HG02973 (cell line): ENCODE measurements at regions not wholly inside any gene's neighbourhood (a gene's known extent, or its start where the extent isn't known, plus 50 kb on each side); places are given as distances from the start of the nearest gene placed in this dataset.
"Not testable (repeated sequence)": the region's sequence is repeated elsewhere in the genome, so short reads cannot be mapped to it uniquely, and the experiment has no call there.

Source experiments
- ATAC-seq: cut with Tn5 transposase; IDR thresholded peaks from one replicate; pipeline ENCODE4 v1.9.1; 2021; ENCODE audit warnings: moderate library complexity; ENCODE audit not compliant: unreplicated experiment

DNA sequence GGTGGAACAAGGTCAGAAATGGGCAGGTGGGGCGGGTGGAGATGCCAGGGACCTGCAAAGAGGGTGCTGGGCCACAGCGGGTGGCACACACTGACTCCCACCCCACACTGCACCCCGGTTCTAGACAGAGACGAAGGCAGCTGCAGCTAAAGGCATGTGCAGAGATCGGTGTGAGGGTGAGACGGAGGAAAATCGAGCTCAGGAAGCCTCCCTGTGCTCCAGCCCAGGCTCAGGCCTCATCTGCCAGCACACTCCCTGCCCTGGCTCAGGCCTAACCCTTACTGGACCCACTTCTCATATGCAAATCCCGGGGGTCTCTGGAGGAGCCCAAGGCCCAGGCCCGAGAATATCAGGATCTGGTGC, 130.8 kb upstream of the PPP1R26 start:
- ATAC-seq = no peak

DNA sequence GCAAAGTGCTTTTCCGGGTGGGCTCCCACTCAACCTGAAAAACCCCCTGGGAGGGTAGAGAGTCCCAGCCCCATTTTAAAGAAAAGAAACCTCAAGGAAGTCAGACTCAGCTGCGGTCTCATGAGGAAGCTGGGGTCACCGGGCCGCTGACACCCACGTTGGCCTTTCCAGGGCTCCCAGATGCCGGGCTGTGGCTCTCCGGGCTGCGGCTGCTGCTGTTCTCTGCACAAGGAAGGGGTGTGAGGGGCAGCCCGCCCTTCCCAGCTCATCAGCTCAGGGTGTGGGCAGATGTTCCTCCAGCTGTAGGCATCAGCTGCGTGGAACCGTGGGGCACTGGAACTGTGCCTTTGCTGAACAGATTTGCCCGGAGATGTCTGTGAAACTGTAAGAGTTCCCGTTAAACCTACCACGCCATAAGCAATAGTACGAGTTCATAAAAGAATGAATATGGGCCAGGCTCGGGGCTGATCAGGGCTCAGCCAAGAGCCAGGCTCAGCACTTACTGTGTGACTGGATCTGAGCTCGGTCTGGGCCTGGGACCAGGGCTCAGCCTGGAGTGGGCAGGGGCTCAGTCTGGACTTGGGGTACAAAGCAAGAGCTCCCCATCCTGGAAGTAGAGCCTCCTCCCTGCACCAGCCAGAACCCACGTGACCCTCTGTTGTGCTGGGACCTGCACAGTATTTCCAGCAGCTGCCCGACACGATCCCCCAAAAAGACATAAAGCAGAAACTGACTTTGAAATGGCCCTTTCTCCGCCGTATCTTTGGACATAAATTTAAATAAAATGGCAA, 130.2 kb upstream of the PPP1R26 start:
- ATAC-seq = no peak

DNA sequence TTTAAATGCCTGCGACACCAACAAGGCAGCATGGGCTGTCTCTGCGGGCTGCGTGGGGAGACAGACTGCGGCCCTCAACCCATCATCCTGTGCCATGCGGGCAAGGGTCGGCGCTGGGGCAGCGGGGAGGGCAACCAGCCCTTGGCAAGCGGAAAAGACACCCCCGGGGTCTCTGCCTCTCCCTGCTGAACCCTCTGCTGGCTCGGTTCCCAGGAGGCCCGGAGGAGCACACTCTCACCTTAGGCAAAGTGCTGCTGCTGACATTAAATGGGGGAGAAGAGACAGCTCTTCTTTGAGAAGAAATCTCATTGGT, 129.6 kb upstream of the PPP1R26 start:
- no peak for ATAC-seq

DNA sequence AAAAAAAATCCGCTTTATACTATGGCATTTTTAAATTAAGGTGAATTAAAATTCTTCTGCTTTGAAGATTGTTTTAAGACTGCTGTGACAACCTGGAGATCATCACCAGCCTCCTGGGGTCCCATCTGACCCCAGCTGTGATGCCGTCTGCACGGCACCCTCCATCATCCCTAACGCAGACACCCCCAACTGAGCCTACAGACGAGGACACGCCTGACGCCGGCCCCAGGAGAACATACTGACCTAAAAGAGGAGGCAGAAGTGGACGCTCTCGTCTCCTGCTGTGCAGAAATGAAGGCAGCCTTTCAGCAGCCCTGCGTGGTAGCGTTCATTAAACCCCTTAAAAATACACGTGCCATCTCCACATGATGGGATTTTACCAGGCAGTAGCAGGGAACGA, 125.6 kb upstream of the PPP1R26 start:
- ATAC-seq = no peak

DNA sequence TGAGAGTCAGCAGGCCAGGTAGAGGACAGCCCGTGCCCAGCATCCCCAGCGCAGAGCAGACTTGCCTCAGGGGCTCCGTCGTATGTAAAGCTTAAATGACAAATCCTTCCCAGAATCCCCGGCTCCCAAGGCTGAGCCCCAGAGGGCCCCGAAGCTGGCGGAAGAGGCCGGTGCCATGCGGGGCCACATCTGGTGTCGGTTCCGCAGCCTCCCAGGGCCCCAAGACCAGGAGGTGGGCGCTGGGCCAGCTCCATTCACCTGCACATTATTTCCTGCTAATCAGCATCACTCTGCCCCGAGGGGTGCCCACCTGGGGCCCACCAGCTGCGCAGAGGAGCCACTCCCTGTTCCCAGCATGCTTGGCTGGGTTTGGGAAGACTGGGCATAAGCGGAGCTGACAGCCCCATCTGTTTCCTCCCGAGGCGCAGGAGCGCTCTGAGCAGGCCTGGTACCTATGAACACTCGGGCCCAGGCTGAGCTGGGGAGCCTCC, 124.0 kb upstream of the PPP1R26 start:
- no peak for ATAC-seq

DNA sequence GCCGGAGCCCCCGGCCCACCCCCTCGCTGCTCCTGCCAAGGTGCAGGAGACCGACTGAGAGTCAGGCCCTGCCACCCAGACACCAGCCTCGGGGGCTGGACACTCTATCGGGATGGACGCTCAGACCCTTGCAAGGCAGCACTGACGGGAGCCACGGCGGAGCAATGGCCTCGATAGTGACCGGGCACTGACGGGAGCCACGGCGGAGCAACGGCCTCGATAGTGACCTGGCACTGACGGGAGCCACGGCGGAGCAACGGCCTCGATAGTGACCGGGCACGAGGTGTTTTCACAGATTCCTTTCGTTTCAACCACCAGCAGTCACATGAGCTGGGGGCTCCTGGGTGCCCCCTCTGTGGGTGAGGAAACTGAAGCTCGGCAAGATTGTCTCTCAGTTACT, 123.6 kb upstream of the PPP1R26 start:
- no peak for ATAC-seq

DNA sequence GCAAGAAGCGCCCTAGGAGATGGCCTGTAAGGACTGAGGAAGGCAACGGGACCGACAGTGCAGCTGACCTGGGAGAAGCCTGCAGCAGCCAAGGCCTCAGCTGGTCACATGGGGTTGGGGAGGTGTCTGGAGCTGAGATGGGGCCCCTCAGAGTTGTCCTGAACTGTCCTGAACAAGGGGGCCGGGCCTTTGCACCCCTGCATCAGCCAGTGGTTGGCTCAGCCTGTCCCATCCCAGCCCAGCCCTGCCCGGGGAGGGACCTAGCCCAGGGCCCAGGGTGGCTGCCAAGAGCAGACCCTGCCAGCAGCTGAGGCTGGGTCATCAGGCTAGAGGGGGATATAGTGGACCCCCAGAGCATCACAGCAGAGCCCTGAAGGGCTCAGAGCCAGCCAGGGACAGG, 122.8 kb upstream of the PPP1R26 start:
- no peak for ATAC-seq

DNA sequence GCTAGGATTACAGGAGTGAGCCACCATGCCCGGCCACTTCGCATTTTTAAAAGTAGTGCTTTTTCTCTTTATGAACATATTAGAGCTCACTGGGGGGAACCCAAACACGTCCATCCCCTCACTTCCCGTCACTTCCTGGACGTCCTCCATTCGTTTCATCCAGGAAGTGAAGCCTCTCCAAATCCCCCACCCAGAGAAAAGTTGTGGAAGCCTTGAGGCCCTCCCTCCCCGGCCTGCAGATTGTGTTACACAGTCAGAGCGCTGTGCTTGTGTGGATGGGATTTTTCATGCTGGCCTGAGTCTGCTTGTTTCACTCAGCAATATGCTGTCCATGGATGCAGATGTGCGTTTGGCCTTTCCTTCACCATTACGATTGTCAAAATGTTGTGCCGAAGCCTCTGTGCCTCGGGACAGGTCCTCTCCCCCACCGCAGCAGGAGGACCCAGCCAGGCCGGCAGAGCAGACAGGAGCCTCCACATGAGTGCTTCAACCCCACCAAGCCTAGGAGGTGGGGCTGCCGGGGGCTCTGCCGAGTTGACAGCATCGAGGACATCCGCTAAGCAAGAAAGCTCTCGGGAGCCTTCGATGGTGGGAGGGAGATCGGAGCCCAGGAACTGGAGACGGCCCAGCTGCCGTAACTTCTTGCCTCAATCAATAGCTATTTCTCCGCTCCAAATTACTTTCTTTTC, 121.6 kb upstream of the PPP1R26 start:
- no peak for ATAC-seq

DNA sequence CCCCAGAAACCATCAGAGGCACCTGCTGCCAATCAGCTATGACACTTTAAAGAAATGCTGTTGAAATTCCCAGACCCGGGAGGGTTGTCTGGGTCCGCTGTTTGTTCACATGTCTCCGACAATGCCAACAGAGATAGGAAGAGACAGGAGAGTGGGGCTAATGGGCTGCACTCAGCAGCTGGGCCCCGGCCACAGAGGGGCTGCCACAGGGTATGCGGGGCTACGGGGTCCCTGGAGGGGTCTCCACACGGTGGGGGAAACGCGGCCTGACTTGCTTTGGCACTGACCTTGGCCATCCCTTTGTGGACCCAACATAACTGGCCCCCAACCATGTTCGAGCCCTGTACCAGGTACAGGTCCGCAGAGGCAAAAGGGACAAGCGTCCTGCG, 121.0 kb upstream of the PPP1R26 start:
- ATAC-seq = no peak

DNA sequence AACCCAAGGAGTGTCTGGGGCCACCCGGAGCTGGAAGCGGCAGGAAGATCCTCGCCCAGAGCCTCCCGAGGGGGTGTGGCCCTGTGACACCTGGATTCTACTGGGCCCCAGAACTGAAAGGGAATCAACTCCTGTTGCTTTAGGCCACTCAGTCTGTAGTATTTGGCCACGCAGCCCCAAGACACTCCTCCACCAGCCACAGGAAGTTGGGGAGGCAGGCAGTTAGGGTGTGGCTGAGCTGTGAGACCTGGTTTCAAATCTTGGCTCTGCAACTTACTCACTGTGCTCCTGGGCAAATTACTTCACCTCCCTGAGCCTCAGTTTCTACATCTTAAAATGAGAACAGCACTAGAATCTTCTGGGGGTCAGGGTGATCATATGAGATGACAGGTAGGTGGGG, 119.8 kb upstream of the PPP1R26 start:
- no peak for ATAC-seq

DNA sequence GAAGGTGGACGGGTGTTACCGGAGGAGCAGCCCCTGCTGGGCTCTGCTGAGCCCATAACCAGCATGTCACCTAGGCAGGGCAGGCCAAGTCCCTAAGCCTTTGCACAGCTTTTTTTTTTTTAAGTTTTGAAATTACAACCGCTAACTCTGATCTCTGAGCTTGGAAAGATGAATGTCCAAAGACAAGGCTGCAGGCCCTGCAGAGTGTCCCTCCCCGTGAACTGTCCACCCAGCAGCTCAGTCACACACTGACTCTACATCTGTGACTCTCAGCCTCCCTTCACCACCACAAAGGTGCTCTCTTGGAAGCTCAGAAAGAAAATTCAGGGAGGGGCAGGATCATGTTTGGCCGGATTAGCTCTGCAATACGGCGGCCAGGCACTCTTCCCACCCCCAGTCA, 119.0 kb upstream of the PPP1R26 start:
- ATAC-seq = no peak

DNA sequence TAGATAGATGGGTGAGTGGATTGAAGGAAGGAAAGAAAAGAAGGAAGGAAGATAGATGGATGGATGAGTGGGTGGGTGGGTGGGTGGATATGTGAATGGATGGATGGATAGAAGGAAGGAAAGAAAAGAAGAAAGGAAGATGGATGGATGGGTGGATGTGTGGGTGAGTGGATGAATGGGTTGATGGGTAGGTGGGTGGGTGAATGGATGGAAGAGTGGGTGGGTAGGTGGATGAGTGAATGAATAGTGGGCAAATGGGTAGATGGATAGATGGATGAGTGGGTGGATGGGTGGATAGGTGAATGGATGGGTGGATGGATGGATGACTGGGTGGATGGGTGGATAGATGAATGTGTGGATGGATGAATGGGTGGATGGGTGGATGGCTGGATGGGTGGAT, 117.9 kb upstream of the PPP1R26 start:
- not testable (repeated sequence) for ATAC-seq

DNA sequence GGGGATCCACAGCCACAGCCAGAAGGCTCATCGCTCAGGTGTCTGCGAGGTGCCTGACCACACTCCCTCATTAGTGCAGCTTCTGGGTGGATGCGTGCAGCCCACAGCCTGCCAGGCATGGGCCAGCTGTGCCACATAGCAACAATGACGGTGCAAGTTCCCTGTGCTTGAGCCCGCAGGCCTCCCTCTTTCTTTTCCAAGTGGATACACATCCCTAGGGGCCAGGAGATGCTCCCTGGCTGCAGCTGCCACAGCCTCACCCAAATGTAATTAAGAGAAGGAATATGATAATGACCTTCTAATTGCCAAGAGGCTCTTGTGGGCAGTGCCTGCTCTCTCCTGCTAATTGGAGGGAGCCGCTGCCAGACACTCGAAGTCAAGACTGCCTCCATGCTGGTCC, 116.0 kb upstream of the PPP1R26 start:
- no peak for ATAC-seq

DNA sequence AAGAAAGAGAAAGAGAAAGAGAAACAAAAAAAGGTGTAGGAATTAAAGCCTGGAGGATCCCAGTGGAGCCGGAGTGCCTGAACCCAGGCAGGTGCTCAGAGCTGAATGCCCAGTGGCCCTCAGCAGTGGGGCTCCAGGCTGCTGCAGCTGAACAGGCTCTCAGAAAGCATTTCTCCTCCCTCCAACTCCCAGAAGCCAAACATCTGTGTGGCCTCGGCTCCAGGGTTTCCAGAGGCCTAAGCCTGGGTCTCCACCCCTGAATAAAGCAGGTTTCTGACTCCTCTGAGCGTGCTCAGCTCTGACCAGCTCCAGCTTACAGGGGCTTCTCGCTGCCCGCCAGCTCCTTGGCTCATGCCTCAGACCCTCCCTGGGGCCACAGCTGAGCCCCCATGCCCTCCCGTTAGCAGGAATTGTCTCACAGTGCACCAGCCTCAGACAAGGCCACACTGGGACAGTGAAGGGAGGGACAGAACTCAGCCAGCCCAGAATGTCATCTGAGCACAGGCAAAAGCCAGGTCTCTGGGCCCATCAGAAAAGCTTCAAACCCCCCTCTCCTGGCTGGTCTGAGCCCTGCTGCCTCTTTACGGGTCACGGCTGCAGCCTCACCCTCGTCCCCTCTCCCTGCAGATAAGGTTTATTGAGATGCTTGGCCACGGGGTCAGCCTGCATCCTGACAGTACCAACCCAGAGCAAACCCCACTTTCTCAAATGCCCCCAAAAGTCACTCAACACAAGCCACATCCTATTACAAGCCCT, 114.4 kb upstream of the PPP1R26 start:
- ATAC-seq = no peak

DNA sequence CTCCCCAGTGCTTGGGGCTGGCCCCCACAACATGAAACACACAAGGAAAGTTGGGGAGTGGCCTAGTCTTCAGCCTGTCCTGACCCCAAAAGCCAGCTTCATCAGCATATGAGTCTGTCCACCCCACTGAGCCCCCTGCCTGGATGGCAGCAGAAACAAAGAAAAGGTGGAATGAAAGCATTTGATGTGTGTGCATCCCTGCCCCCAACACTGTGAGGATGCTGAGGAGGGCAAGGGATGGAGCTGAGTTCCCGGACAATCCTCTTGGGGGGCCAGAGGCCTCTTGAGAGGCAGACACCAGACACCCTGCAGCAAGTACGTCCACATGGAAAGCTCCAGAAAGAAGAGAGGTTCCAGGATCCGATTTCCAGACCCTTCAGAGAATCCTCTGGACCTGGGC, 113.5 kb upstream of the PPP1R26 start:
- ATAC-seq = no peak

DNA sequence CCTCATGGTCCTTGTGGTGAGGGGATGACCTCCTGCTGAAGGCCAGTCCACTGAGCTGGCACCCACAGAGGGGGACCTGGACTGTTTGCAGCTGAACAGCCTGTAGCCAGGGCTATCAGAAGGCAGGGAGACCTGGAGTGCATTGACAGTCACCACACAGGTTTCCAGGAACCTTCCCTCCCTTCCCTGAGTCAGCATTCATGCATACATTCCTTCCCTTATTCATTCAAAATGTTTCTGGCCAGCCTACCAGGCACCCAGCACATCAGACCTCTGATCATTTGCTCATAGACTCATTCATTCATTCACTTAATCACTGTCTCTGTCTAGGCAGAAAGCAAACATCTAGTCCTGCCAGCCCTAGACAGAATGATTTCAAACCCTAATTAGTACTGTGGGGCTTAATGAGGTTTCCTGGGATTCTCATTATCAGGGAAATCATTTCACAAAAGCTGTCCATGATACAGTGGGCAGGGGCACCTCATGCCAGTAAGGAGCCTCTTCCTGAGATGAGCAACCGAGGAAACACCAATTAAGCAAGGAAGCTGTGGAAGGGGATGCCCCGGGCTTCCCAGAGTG, 110.1 kb upstream of the PPP1R26 start:
- ATAC-seq = no peak

DNA sequence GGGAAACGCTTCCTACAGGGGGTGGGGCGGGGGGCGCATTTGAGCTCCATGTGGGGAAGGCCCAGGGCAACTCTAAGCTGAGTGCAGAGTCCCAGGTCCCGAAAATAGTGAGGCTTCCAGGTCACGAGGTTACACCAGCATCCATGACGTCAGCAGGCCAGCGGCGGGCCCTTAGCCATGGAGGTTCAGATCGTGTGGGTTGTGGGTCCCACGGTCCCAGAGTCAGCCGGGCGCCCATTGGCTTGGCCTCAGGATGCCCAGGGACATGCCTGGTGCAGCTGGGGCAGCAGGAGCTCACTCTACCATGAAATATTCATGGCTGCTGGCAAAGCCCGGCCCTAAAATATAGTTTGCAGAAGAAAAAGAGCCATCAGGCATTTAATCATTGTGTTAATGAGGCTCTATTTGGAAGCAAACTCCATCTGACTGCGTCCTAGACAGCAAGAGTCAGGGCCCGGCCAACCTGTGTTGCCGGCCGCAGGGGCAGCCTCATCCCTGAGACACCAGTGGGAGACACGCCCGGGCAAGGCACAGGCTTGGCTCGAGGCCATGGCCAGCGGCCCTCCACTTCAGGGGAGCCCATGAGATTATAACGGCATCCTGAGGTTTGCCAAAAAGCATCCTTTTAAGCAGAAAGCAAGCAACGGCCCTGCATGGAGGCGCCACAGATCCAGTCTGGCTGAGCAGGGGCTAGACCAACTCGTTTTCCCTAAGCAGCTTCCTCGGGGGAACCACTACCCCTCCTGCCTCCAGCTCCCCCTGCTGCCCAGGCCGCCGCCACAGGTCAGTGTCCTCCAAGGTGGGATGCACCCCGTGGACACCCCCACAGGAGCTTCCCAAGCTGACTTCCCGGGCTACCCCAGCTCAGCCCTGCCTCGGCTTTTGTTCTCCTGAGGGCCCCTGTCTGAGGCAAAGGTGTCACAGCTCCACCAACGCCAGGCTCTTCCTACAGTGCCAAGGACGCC, 108.9 kb upstream of the PPP1R26 start:
- ATAC-seq = no peak

DNA sequence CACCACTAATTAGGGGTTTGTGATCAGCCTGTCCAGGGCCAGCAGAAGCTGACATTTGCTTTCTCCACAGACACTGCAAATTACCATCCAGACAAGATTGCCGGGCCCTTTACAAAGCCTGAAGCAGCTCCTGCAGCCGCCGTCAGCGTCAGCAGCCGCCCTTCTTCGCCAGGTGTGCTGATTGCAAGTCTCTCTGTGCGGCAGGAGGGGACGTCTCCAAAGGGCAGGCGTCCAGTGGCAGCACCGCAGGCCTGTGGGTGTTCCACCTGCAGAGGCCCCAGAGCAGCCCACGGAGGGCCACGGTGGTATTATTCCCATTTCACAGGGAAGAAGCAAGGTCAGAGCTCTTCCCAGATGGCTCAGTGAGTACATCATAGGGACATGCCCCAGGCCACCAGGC, 108.0 kb upstream of the PPP1R26 start:
- no peak for ATAC-seq

DNA sequence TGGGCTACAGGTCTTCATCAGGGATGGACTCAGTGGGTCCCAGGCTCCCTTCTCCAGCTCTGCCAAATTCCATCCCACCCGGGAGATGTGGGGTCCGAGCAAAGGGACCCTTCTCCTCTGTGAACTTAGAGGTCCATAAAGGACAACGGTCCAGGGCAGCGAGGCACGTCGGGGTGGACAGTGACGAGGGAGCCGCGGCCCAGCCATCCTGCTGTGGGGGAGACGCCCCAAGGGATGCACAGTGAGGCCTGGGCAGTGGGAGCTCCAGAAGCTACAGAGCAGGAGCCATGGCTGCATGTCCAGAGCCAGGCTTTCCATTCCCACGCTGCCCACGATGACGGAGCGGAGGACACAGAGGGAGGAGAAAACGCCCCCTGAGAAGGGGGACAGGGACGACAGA, 107.5 kb upstream of the PPP1R26 start:
- ATAC-seq = no peak

DNA sequence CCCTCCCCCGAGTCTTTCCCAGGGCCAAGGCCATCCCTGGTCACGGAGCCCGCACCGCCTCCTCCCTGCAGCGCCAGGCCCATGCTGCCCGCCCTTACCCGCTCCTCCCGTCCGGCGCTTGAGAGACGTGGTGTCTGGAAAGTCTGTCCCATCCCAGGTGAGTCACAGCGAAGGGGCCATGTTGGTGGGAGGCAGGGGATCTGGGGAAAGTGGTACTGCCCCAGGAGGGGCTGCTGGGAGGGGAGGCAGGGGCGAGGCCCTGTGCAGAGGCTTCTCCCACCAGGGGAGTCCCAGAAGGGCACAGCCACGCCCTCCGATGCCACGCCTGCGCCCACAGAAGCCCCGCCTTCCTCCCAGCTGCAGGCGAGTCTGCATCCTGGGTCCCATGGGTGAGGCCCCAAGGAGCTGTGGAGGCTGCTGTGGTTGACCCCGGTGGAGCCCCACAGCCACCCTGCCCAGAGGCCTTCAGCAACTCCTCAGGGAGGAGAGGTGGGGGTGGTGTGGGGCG, 107.0 kb upstream of the PPP1R26 start:
- no peak for ATAC-seq
